GM18499 (cell line): ENCODE measurements at regions not wholly inside any gene's neighbourhood (a gene's known extent, or its start where the extent isn't known, plus 50 kb on each side); places are given as distances from the start of the nearest gene placed in this dataset.
A peak's percentile ranks its signal among the peaks of the same experiment; 100 is the strongest.

Experiments
- ATAC-seq: cut with Tn5 transposase; IDR thresholded peaks from one replicate; pipeline ENCODE4 v1.9.1; 2021; ENCODE audit warnings: moderate number of reproducible peaks; ENCODE audit not compliant: insufficient read depth, unreplicated experiment

DNA sequence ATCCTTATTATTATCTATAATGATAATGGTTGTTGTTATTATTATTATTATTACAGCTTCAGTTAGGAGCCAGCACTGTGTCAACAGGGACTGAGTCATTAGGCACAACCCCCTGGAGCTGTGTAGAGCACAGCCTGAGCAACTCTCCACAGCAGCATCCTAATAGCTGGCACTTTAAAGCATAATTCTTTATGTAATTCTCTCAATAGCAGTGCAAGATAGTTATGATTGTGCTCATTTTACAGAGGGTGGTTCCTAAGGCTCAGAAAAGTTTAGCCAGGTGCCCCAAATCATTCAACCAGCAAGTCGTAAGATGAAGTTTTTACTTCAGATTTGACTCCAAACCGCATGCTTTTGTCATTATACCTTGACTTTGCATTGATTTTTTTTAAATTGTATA lies 390.3 kb downstream of the ANXA1 start:
- ATAC-seq: no peak

DNA sequence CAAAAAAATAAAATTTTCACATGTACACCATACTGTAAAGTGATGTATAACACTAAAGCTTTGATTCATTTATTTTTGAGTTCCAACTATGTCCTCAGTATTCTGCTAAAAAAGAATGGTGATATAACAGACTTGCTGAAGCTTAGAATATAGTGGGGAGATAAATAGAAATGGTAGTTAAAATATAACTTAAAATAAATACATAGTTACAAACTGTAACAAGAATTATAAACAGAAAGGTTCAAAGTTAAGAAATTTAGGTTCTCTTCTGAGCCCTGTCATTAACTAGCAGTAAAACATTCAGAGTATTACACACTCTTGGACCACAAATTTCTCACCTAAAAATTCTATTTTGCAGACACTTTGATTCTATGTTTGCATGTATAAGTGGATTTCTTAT lies 392.1 kb downstream of the ANXA1 start:
- no peak for ATAC-seq

GRCh38 chr9:73548201-73548600 lies 396.5 kb downstream of the ANXA1 start:
- ATAC-seq: no peak

- ATAC-seq: no peak
These were observed 398.3 kb downstream of the ANXA1 start for GRCh38 chr9:73549991-73550390.

- no peak for ATAC-seq
These were observed 401.6 kb downstream of the ANXA1 start for GRCh38 chr9:73553295-73553694.

GRCh38 chr9:73558471-73558870 lies 406.8 kb downstream of the ANXA1 start:
- no peak for ATAC-seq

DNA sequence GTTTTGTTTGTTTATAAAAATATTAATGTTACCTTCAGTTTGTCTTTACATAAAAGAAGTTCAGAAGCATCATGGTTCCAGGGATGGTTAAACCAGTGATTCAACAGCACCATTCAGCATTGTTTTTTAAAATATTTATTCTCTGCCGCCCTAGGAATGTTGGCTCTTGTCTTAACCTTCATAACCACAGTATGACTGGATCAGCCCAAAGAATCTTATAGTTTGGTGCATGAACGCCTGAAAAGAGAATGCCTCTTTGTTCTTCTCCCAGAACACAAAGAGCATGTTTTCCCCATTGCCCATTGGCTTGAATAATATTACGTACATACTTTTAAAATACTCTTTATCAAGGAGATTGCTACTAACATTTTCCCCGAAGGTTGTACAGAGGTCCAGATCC lies 413.4 kb downstream of the ANXA1 start:
- ATAC-seq: no peak

- ATAC-seq: peak; percentile 59
These were observed 414.3 kb downstream of the ANXA1 start for GRCh38 chr9:73565833-73566465.

DNA sequence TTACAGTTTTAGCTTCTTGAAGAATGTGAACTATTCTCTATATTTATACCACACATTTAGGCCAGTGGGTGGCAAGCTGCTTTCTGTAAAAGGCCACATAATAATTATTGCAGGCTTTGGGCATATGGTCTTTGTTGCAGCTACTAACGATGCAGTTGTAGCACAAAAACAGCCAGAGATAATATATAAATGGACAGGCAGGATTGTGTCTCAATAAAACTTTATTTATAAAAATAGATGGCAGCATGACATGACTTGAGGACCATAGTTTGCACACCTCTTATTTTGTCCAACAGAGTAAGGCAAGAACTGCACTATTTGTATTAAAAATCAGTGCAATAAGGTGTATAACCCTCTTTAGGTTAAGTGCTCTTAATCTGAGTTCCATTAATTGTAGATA lies 415.0 kb downstream of the ANXA1 start:
- no peak for ATAC-seq

DNA sequence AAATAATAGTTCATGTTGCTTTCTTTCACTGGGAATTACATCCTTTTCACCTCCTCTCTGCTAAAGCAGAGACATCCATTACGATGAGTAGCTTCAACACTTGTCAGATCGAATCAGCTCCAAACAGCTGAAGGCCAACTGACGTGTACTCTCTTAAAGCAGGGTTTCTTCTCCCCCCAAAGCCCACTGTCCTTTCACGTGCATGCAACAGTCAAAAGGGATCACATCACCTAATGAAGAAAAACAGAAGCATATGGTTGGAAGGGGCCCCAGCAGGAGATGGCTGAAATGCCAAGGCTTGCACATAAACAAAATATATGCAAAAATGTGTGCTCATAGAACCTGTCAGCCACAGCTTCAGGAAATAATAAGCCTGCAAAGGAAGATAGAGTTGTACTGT lies 421.6 kb downstream of the ANXA1 start:
- ATAC-seq: no peak

- no peak for ATAC-seq
These were observed 423.7 kb downstream of the ANXA1 start for GRCh38 chr9:73575101-73576060.

DNA sequence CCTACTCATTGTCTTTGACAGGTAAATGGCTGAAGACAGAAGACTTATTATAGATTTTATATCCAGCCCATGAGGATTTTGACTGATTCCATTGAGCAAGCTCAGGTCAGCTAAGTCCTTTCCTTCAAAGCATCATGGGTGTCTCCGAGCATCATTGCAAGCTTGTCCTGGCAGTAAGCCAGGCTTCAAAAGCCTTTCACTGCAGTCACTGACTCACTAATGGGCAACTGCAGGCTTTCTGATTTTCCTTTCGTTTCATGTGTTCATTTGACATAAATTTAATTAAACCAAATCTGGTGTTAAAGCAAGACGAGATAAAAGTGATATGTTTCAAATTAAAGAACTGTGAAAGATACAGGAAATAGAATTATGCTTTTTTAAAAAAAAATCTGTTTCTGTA lies 426.2 kb downstream of the ANXA1 start:
- ATAC-seq: no peak

DNA sequence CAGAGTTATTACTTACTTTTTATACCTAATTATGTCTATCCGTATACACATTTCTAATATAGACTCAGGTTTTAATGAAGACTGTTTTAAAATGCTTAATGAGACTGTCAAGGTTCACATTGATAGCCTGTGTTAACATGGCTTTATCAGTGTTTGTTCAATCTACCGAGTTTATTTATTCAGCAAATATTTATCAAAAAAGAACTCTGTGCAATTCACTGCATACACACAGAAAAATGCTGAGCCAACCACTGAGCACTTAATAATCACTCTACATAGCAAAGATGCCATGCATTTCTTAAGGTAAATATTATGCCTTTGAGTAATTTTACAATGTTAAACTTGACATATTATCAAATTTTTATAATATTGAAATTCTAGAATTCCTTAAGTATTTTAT lies 428.2 kb downstream of the ANXA1 start:
- ATAC-seq: no peak

- no peak for ATAC-seq
These were observed 431.9 kb downstream of the ANXA1 start for GRCh38 chr9:73583576-73583975.

- no peak for ATAC-seq
These were observed 443.4 kb downstream of the ANXA1 start for GRCh38 chr9:73595036-73595545.

- no peak for ATAC-seq
These were observed 444.7 kb downstream of the ANXA1 start for GRCh38 chr9:73596321-73596720.

DNA sequence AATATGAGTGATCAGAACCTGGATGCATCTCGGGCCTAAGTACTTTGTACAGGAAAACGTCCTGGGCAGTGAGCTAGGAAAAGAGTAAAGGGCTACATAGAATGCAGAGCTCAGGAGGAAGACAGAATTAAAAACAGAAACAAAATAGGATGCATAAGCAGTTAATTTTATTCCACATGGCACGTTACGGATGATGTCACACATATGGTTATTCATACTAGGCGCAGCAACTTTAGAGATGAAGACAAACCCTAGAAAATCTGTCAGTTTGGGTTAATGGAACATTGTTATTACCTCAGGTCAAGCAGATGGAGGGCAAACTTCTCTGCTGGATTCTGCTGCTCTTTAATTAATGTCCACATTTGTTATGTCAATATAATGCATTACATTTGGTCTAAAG lies 445.4 kb downstream of the ANXA1 start:
- ATAC-seq: no peak

DNA sequence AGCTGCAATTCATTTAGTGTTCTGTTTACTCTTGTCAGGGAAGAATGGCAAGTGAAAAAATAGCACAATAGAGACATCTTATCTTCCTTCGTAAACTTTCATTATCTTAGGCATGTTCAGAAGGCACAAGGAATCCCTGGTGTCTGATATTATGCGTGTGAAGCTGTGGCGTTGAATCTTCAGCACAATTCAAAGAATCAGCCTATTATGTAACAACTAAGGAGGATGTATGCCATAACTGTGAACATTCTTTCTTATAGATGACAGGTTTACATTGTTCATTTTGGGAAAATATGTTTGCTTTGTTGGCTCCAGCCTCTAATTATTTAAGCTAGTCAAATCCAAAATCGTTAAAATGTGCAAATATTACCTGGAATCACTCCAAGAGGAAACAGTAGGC lies 446.1 kb downstream of the ANXA1 start:
- ATAC-seq: no peak

DNA sequence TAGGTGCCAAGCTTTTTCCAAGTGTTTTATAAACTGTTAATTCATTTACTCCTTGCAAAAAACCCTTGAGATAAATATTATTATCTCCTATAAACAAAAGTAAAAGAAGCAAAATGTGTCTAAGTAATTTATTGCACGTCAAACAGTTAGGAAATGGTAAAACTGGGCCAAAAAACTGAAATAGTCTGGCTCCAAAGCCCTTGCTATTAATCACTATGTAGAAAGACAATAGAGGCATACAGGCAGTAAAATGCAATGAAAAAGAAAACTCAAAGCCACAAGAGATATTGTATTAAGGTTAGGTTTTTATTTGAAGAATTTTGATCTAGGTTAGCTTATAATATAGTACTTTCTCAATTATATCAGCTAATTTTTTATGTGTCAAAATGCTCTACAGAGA lies 457.7 kb downstream of the ANXA1 start:
- no peak for ATAC-seq

DNA sequence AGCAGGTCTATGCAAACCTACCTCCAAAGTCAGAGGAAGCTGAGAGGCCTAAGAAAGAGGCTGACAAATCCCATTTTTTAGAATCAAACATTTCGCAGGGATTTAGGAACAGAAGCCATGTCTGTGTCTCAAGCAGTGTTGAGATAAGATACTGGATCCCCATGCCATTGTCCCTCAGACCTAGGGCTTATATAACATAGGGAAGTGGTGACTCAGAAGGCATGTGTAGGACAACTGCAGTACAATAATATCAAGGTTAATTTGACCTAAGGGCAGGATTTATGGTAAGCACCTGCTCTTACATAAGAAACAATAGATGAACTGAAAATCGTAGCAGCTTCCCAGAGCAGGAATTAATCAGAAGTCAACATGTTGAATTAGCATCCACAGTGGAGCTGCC lies 459.4 kb downstream of the ANXA1 start:
- ATAC-seq: no peak

- ATAC-seq: no peak
These were observed 461.5 kb downstream of the ANXA1 start for GRCh38 chr9:73613092-73613701.
